MG63 (cell line): ENCODE measurements at regions not wholly inside any gene's neighbourhood (a gene's known extent, or its start where the extent isn't known, plus 50 kb on each side); places are given as distances from the start of the nearest gene placed in this dataset.
"Not testable (repeated sequence)": the region's sequence is repeated elsewhere in the genome, so short reads cannot be mapped to it uniquely, and the experiment has no call there.

ENCODE experiments used
- DNase-seq: peaks from one replicate; pipeline ENCODE4 v3.0.0-alpha.2; 2020
- H3K27me3 ChIP-seq: fragments of 250-450 bp; sonication (Bioruptor Pico); 2 replicates; pipeline ENCODE4 v1.5.1; 2020; ENCODE audit warnings: mild to moderate bottlenecking, moderate library complexity
- H3K36me3 ChIP-seq: fragments of 250-450 bp; sonication (Bioruptor Pico); 2 replicates; pipeline ENCODE4 v1.5.1; 2020; ENCODE audit warnings: mild to moderate bottlenecking, moderate library complexity
- H3K4me3 ChIP-seq: fragments of 250-450 bp; sonication (Bioruptor Pico); 2 replicates; pipeline ENCODE4 v1.5.1; 2020; ENCODE audit warnings: mild to moderate bottlenecking, moderate library complexity
- H3K9me3 ChIP-seq: fragments of 250-450 bp; sonication (Bioruptor Pico); 2 replicates; pipeline ENCODE4 v1.5.1; 2020; ENCODE audit warnings: mild to moderate bottlenecking, moderate library complexity

DNA sequence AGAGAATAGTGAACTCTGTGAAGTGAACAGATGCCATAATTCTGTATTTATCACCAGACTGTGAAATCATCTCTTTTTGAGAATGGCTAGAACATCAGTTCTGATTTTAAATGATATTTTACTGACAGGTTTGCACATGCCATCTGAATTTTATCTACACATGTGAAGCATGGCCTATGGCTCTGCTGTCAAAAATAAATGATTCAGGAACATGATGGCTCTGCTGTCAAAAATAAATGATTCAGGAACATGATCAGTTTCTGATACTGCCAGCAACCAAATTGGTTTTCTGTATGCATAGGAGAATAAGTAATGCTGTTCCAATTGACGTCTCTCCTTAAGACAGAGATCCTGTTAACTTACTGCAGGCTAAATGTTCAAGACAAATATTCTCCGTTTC is 70.6 kb upstream of the TLL1 start:
- H3K4me3 ChIP-seq = no peak overlapping the region
- H3K36me3 ChIP-seq = no peaks in the 10 kb centered on the region
- H3K27me3 ChIP-seq = no peaks in the 10 kb centered on the region
- no peaks in the 10 kb centered on the region for H3K9me3 ChIP-seq
- DNase-seq = no peak

DNA sequence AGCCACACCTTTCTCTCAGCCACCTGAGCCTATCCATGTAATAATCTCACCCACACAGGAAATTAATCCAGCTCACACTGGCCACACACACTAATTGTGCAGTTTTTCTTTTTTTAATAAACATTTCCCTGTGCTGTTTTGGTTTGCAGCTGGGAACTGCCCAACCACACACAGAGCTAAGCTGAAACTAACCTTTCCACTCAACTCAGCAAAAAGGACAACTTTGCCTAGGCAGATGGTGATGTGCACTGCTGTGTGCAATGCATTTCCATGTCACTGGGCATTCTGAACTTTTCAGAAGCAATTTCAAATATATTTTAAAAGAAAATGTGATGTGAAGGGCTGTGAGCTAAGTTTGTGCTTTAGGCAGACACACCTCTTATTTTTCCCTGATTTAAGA is 70.0 kb upstream of the TLL1 start:
- Histone ChIP-seq H3K9me3 (no peaks in the 10 kb centered on the region), H3K4me3 (no peak overlapping the region), H3K27me3 (no peaks in the 10 kb centered on the region), H3K36me3 (no peaks in the 10 kb centered on the region)
- no peak for DNase-seq

DNA sequence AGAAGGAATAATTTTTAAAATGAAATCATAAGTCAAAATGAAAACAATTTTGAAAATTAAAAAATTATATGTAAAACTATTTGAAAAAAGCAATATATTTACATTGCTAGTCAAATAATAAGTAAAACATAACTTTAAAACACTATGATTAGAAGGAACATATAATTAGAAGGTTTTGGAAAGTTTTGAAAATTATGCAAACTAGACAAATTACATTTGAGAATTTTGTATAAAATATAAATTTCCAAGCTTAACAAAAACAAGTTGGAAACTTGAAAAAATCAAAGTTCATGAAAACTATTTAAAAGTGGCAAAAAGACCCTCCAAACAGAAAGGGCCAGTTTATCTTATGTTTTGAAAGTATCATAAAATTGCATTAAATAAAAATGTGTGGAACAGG is 67.6 kb upstream of the TLL1 start:
- no peaks in the 10 kb centered on the region for H3K36me3 ChIP-seq
- no peak overlapping the region for H3K4me3 ChIP-seq
- H3K9me3 ChIP-seq = no peaks in the 10 kb centered on the region
- DNase-seq = no peak
- no peaks in the 10 kb centered on the region for H3K27me3 ChIP-seq

DNA sequence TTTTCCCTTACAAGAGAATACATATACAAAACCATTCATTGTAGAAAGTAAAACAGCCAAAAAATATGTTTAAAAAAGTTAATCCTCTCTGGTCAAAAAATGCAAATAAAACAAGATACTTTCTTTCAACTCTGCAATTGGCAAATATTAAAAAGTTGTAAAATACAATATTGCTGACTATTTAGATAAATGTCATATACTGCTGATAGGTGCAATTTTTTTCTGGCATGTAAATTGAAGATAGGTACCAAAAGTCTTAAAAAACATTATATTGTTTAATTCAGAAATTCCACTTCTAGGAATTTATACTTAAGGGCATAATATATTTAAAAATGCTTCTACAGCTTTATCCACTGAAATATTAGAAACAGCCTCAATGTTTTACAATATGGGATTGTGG is 66.4 kb upstream of the TLL1 start:
- Histone ChIP-seq H3K27me3 (no peaks in the 10 kb centered on the region), H3K9me3 (no peaks in the 10 kb centered on the region), H3K4me3 (no peak overlapping the region), H3K36me3 (no peaks in the 10 kb centered on the region)
- no peak for DNase-seq

DNA sequence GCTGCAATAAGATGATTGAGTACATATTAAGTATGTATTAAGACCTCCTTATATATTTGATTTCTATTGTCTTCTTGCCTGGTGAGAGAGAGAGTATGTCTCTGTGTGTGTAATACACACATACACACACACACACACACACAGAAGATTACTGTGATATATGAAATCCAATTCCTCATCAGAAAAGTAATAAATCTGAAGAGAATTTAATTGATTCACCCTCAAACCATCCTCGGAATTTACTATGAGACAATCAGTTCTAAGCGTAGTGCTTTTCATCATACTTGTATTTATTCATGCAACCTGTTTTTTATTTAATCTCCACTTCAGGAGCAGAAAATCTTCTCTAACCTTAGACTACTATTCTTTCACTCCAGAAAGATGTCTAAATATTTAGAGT is 62.3 kb upstream of the TLL1 start:
- Histone ChIP-seq H3K27me3 (no peaks in the 10 kb centered on the region), H3K4me3 (no peak overlapping the region), H3K9me3 (no peaks in the 10 kb centered on the region), H3K36me3 (no peaks in the 10 kb centered on the region)
- DNase-seq = no peak

DNA sequence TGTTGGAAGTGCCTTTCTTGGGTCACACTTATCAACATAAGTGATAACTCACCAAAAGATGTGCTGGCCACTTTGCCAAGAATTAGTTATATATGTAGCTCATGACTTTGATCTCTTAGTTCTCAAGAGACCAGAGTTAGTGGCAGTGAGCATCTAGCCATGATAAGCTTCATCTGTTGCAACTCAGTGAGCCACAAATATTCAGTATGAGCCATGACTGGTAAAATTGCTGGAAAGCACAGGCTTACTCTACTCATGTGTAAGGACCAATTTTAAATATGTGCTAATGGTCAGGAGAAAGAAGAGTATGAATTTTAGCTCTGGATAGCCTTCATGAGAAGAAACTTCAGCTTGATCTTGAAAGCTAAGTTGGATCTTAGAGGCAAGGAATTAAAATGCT is 59.4 kb upstream of the TLL1 start:
- Histone ChIP-seq H3K4me3 (no peak overlapping the region), H3K27me3 (no peaks in the 10 kb centered on the region), H3K36me3 (no peaks in the 10 kb centered on the region), H3K9me3 (no peaks in the 10 kb centered on the region)
- DNase-seq = no peak

DNA sequence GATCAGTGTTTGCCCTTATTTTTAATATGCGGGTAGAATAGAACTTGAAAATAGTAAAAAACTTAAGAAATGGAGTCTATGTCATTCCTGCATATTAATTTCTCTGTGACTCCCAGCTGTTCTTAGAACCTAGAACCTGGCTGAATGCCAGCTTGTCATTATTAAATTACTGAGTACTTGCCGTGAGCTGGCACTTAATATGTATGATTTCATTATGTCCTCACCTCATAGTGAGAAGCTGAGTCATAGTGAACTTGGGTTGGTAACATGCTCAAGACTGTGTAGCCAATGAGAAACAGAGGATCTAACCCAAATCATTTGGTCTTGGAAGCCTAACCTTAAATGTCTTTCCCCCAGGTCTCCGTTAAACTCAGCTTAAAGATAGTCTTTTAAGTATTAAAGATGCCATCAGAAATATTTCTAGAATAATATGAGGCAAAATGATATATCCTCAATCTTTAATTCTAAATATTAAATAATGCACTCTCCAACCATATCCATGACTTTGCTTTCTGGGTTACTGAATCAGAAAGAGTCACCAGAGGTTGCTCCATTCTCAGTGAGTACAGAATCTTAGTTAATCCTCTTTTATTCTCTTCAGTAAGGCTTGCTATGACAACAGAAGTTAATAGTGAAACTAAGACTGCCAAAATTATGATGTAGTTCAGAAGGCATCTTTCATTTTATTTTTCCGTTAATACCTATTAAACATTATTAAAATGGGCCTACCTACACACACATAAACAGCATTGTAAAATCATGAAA is 58.6 kb upstream of the TLL1 start:
- H3K9me3 ChIP-seq = no peaks in the 10 kb centered on the region
- DNase-seq = no peak
- H3K27me3 ChIP-seq = no peaks in the 10 kb centered on the region
- no peak overlapping the region for H3K4me3 ChIP-seq
- no peaks in the 10 kb centered on the region for H3K36me3 ChIP-seq

DNA sequence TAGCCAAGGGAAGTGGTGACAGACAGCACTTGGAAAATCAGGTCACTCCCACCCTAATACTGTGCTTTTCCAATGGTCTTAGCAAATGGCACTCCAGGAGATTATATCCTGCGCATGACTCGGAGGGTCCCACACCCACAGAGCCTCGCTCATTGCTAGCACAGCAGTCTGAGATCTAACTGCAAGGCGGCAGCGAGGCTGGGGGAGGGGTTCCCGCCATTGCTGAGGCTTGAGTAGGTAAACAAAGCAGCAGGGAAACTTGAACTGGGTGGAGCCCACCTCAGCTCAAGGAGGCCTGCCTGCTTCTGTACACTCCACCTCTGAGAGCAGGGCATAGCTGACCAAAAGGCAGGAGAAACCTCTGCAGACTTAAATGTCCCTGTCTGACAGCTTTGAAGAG is 53.9 kb upstream of the TLL1 start:
- not testable (repeated sequence) for H3K4me3 ChIP-seq, DNase-seq, H3K27me3 ChIP-seq, H3K9me3 ChIP-seq, H3K36me3 ChIP-seq
